Activated gamma-delta T cell treated with anti-CD3 and anti-CD28 coated beads, Interleukin-2, amount 50 U/mL, for 16 hours (primary cell): ENCODE measurements at regions not wholly inside any gene's neighbourhood (a gene's known extent, or its start where the extent isn't known, plus 50 kb on each side); places are given as distances from the start of the nearest gene placed in this dataset.
"Not testable (repeated sequence)": the region's sequence is repeated elsewhere in the genome, so short reads cannot be mapped to it uniquely, and the experiment has no call there.

Experiments used
- DNase-seq: peaks from one replicate; pipeline ENCODE4 v3.0.0-alpha.2; 2020; ENCODE audit warnings: low read depth

DNA sequence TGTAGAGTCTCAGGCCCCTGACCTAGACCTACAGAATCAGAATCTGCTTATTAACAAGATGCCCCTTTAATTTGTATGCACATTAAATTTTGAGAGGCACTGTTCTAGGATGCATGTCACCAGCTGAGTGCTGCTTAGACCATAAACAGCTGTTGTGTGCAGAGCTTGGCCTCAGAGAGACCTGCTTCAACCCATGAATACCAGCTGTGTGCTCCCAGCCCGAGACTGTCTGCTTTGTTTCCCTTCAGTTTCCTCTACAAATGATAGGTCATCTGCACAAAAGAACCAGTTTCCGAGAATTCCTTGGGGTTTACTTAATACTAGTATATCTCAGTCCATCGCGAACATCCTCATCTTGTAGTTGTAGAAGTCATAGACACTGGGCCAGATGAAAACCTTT lies 158.5 kb upstream of the PFN2 start:
- DNase-seq: no peak

DNA sequence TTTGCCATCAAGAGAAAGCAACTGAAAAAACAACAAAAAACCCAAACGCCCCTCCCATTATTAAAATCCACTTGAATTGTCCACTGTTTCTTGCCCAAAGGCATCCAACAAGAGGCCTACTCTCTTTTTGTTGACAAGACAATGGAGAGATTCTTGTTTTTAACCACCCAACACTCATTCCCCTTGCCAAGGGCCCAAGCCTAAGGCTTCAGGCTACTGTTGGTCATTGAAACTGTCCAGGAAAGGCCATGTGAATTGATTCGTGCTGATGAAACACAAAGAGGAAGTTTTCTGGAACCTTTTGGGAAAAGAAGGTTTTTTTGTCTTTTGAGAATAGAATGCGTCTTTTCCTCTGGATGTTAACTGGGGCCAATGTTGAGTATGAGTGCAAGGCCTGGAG lies 157.4 kb upstream of the PFN2 start:
- DNase-seq: no peak

DNA sequence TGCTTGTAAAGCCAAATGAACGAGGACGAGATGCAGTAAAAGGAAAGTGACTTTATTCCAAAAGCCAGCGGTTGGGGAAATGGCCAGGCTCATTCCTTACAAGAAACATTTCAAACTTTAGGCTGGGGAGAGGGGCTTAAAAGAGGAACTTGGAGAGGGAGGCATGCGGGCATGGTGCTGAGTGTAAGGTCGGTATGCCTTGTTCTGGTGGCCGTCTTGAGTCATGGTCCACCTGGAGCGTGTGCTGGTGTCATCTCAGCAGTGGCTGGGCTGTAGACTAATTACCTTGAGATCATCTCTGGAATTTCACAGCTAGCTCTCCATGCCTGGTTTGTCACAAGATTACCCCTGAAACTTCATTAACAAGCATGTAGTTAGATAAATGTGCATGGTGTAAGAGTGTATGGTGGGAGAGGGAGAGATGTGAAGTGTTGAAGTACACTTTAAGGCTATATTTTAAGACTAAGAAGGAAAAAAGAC lies 156.4 kb upstream of the PFN2 start:
- no peak for DNase-seq

DNA sequence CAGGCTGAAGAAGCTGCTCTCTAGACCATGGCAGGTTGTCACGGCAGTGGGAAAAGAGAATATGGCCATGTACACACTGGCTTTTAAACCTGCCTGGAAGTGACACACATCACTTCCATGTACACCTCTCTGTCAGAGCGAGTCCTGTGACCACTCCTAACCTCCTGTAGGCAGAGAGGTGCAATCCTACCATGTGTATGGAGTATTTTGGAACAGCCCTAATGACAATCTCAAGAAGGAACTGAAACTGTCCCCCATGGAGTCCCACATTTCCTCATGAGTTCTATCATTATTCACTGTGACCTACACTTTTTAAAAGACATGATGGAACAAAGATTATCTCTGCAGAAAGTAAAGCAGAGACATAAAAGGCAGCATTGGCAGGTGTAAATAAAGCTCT lies 153.4 kb upstream of the PFN2 start:
- DNase-seq: no peak

DNA sequence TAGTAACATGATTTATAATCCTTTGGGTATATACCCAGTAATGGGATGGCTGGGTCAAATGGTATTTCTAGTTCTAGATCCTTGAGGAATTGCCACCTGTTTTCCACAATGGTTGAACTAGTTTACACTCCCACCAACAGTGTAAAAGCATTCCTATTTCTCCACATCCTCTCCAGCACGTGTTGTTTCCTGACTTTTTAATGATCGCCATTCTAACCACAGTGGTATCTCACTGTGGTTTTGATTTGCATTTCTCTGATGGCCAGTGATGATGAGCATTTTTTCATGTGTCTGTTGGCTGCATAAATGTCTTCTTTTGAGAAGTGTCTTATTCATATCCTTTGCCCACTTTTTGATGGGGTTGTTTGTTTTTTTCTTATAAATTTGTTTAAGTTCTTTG lies 152.6 kb upstream of the PFN2 start:
- DNase-seq: not testable (repeated sequence)

DNA sequence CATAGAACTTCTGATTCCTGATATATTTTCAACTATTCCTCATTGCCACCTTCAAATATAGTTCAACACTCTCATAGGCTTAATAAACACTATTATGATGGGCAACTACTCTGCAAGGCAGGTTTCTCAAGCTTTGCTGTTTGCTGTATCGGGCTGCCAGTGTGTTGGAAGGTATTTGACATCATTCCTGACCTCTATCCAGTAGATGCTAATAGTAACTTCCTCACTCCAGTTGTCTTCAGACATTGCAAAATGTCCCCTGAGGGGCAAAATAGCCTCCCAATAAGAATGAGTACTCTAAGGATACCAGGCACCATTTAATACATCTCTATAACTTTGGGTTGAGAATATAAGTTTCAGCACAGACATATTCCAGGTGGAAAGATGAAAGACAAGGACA lies 147.5 kb upstream of the PFN2 start:
- DNase-seq: no peak

DNA sequence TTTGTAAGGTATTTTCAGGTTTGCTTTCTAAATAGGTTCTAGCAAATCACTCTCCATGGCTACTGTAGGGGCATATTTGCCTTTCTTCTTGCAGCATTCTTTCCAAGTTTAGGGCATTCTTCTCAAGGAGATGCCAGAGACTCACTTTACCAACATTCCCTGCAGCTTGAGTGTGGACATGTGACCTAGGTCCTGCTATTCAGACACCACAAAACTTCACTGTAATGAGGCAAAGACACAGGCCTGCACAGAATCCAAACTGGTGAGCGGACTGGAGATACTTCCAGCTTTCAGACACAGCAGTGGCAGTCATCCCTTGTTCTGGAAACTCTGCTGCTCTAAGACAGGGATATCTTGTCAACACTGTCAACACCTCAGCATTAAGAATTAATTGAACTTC lies 146.4 kb upstream of the PFN2 start:
- DNase-seq: no peak

DNA sequence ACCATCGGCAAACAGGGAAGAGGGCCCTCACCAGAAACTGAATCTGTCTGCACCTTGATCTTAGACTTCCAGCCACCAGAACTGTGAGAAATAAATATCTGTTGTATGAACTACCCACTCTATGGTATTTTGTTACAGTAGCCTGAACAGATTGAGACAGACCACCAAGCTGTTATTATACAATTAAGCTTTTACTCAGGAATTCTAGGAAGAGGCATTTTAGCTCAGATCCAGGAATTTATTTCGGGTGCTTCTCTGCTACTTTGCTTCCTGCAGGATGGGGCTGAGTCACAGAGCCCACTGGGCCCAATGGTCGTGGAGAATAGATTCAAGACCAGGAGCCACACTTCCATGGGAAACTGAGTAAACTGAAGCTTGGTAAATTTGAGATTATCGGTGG lies 145.5 kb upstream of the PFN2 start:
- DNase-seq: no peak

DNA sequence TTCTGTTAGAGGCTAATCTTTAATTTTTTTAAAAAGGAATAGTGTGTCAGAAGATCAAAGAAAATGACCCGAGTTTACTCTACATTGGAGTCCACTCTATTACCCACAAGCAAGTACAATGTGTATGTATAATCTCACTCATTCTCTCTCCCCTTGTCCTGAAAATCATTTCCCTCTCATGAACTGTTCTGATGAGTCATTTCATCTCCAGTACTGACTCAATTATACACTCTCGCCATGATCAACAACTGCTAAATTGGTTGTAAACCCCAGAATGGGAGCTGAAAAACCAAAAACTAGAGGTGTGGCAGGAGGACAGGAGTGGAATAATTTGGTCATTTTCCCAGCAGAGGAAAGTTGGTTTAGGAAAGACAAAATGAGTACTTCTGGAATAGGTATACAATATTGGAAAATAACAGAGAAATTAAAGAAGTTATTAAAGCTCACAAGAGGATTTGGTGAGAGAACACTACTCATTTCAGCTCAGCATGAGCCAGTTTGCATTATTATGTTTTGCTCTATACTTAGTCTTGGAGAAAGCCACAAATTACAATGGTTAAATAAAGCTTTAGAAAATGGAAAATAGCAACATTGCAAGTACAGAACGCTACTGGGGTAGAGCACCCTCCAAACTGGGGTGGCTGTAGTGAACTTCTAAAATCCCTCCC lies 144.3 kb upstream of the PFN2 start:
- no peak for DNase-seq

DNA sequence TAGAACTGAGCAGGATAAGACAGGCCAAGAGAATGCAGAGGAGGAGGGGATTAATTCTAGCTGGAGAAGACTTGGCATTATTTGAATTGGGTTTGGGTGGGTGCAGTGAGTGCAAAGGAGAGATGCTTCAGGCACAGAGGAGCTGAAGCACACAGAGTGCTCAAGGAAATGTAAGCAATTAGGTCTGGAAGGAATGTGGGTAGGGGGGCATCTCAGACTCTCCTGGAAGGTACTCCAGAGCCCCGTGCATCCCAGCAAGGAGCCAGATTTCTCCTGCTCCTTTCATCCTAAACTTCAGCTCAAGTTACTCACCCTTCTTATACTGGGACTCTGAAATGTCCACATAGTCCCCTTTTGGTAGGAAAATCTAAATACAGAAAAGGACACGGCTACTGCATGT lies 143.6 kb upstream of the PFN2 start:
- DNase-seq: no peak

DNA sequence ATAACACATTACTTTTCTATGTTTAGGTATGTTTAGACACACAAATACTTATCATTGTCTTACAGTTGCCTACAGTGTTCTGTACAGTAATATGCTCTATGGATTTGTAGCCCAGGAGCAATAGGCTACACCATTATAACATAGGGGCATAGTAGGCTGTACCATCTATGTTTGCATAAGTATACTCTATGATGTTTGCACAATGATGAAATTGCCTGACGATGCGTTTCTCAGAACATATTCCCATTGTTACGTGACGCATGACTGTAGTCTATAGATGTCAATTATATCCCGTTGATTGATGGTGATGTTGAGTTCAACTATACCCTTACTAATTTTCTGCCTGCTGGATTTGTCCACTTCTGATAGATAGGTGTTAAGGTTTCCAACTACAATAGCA lies 139.4 kb upstream of the PFN2 start:
- DNase-seq: no peak

DNA sequence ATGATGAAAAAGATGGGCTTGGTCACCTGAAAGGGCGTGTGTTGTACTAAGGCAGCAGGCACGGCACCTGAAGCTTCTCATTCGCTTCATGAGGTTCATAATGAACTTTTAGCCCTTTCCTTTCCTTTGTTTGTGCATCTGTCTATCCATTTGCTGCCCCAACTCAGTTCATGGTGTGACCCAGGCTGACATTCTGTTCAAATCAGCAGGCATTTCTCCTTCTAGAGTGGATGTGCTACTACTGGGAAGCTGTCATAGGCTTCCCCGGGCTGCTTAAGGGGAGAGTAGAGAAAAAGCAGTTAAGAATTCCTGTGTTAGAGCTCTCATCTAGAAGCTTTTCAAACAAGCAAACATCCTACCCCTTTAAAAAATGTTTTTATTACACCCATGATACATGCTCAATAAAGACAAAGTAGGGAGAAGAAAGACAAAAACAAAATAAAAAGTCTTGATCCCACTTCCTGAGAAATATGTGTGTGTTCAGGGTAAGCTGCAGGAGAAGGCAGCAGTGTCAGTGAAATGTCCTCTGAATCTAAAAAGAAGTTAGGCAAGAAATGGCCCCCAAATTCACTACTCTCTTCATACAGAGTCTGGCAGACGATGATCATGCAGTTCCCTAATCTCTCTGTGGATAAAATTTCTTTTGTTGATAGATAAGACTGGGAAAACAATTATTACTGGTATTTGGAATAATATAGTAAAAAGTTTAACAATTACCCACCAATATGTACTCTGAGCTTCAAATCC lies 136.9 kb upstream of the PFN2 start:
- no peak for DNase-seq

DNA sequence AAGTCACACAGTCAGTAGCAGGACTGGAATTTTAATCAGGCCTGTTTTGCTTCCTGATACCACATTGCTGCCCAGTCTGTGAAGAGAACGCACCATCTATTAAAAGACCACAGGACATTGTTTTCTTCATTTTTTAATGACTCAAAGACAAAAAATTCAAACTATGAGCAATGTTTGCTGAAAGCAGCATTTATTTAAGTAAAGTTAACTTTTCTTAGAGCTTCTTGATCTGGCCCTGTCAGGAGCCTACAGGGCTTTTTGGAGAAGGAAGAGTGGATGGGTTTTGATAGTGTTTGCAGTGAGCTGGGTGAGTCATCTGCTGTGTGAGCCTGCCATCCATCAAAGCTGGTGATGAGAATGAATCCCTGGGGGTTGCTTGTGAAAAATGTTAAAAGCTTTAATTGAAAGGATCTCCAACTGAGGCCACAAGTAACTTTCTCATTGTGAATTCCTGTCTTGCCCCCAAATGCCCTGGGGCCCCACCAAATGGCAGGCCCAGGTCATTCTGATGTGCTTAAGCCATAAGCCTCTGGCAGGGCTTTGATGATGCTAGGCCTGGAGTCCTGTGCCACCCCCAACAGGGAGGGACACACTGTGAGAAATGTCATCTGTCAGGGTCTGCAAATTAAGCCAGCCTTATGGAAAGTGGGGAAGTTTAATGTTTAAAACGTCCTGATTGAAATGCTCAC lies 136.2 kb upstream of the PFN2 start:
- no peak for DNase-seq

DNA sequence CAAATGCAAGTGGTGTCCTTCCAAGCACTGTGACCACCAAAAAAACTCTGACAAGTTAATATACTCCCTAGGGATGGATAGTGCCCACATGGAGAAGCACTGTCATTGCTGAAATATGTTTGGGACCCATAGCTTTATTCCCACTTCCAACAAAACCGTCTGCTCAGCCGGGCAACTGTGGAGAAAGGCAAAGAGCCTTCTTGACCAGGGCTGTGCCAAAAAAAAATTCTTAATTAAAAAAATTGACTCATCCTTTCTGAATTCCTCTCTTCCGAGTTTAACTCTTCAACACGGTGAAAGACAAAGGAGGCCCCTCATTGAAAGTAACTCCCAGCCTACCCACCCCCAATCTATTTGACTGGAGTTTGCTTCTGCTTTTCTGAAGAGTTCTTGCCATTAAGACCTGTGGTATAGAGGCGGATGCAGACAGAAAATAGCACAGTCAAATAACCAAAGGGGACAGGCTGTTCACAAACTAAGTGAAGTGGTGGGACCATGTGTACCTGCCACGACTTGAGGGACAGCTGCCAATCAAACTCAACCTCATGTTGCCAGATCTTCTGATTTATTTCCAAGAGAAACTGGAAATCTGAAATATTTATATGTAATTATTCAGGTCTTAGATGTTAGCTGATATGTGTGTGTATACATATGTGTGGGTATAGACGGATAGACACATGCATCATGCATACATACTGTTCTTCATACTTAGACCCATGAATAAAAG lies 135.4 kb upstream of the PFN2 start:
- DNase-seq: no peak

DNA sequence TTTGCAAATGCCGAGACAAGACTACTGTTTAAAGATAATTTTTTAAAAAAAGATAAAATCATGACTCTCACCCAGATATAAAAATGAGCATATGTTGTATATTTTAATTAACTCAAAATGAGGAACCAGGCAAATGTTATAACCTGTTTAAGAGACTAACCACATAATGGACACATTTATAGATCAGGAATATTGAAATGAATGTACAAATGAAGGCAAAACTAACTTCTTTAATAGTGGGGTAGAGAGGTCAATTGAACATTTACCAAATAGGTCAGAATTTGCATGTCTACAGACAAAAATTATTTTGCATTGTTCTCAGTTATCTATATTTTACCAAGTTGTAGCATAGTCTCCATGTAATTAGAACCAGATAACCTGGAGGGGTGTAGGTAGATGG lies 134.3 kb upstream of the PFN2 start:
- no peak for DNase-seq

DNA sequence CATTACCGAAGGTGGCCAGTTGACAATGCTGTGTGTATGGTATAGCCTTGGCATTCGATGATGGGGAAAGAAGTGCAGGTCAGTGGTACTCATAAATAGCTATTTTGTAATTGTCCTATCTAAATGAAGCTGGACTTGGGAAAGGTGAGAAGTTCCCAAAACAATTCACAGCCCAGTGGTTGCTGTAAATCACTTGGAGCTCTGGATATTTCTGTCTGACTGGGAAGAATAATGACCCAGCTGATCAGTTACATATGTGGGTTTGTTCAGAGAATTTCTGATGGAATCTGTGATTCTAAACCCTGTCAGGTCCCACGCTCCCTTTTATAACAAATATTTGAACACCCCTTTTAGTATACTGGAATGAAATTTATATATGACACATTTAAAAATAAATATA lies 133.9 kb upstream of the PFN2 start:
- DNase-seq: no peak

DNA sequence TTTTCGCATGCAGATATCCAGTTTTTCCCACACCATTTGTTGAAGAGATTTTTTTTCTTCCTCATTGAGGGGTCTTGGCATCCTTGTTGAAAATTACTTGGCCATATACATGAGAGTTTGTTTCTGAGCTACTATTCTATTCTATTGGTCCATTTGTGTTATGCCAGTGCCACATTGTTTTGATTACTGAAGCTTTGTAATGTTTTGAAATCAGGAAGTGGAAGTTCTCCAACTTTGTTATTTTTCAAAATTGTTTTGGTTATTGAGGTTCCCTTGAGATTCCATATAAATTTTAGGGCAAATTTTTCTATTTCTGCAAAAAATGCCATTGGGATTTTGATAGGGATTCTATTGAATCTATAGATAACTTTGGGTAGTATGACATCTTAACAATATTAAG lies 130.3 kb upstream of the PFN2 start:
- DNase-seq: no peak

DNA sequence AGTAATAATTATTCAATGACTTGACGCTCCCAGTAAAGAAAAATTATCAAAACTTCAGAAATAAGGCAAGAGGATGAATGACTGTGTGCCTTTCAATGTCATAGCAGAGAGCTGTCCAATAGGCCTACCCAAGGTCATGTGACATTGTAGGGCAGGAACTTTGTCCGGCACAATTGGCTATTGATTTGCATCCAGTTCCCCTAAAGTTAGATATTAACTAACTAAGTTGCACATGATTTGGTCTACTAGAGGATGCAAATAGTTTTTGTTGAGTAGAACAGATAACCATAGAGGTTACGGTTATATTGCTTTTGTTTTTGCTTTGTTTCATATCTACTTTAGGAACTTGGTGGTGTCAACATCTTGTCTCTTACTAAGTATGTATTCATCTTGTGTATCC lies 127.9 kb upstream of the PFN2 start:
- no peak for DNase-seq

DNA sequence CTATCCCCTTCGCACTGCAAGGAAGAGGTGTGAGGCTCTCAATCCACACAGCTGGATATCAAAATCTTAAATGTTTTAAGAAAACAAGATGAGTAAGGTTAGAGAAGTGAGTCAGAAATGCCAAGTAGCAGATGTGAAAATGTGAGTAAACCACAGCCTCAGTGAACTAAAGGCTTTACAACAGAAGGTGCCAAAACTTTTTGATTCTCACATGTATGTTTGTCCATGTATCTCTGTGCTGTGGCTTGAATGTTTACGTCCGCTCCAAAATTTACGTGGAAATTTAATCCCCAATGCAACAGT lies 126.8 kb upstream of the PFN2 start:
- no peak for DNase-seq

DNA sequence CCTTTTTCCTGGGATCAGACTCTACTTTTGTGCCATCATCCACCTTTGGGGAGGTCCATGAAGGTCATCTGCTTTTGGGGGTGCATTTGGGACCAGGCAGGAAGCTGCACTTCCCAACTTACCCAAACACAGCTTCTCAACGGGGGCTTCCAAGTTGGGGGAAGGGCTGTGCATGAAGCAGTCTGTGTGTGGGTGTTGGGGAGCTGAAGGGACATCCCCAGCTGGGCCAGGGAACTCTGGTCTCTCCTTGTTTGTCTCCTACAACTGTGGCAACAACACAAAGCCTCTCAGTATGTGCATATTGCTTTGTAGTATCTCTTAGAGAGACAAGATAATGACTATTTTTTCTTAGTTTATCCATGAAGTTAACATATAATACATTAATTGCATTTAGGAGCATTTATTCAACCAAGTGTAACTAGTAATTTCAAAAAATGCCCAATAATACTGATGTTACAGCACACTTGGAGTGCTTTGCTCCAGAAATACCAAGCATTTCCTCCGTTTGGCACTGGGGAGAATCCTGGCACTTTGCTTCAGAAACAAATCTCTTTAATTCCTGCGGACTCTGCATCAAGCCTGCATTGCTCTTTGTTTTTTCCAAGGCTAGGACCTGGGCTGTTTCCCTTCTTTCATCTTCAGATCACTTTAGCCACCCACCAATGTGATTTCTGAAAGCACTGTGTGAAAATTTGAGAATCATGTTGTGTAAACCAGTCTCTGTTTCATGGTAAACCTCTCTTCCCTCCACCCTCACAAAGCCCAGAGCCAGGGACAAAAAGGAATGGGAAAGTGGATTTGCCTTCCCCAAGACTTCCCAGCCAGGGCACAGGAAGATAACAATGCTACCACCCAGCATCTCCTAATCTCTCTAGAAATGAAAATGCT lies 126.2 kb upstream of the PFN2 start:
- no peak for DNase-seq

DNA sequence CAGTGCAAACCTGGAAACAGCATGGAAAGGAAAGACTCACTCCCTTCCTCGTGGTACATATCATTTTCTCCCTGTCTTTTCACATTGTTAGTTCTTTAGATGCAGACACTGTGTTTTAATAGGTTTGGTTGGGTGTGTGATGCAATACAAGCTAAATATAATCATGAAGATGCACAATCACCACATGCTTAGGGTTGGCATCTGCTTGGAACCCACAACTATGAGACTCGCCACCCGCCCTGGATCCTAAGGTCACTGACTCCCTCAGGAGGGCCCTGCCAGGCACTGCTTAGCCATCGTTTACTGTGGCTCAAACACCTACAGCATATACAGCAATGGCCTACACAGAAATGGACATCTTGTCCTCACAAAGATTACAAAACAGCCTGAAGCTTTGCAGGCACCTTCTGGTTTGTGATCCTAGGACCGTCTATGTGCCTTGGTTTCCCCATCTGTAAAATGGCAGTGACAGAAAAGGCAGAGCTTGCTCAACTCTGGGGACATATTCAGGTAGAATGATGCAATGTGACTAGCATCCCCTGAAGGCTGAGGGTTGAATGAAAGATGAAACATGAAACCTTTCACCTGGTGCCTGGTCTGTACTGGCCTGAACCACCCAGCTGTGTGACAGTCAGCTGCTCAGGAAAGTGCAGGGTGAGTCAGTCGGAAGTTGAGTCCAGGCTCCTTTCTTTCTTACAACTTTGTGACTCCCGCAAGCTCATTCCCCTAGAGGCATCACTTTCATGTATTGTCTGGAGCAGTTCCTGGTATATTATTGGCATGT lies 123.6 kb upstream of the PFN2 start:
- DNase-seq: no peak
